Neural cell (in vitro differentiated cells): ENCODE measurements at regions not wholly inside any gene's neighbourhood (a gene's known extent, or its start where the extent isn't known, plus 50 kb on each side); places are given as distances from the start of the nearest gene placed in this dataset.

Experiments
- CTCF ChIP-seq: fragments of 450-650 bp; IDR thresholded peaks from 2 replicates; pipeline ENCODE4 v1.5.1; 2014; ENCODE audit warnings: antibody characterized with exemption, mild to moderate bottlenecking, moderate library complexity; ENCODE audit not compliant: poor library complexity, severe bottlenecking
- EZH2 ChIP-seq: fragments of 200-600, 300-800 bp; shearing (Covaris generic), sonication (generic); IDR thresholded peaks from 2 replicates; pipeline ENCODE4 v1.6.1; 2014; ENCODE audit warnings: antibody characterized with exemption, low read length, borderline replicate concordance, mild to moderate bottlenecking; ENCODE audit not compliant: insufficient read depth, poor library complexity, severe bottlenecking
- MXI1 ChIP-seq: fragments of 450-650 bp; conservative IDR thresholded peaks from 2 replicates; pipeline ENCODE4 v1.6.1; 2014; ENCODE audit warnings: antibody characterized with exemption, mild to moderate bottlenecking; ENCODE audit not compliant: poor library complexity, severe bottlenecking
- POLR2AphosphoS5 ChIP-seq: IDR thresholded peaks from 2 replicates; pipeline ENCODE4 v1.6.1; 2012
- REST ChIP-seq: IDR thresholded peaks from 2 replicates; pipeline ENCODE4 v1.6.1; 2012; ENCODE audit warnings: borderline replicate concordance

GRCh38 chr3:152517502-152517901 lies 248.8 kb downstream of the MBNL1 start:
- TF ChIP-seq CTCF (no peak), EZH2 (no peak), MXI1 (no peak), REST (no peak), POLR2AphosphoS5 (no peak)
